ENCODE measurements at regions not wholly inside any gene's neighbourhood (a gene's known extent, or its start where the extent isn't known, plus 50 kb on each side); places are given as distances from the start of the nearest gene placed in this dataset.

- Mint-ChIP-seq H3K36me3 (no peaks in the 10 kb centered on the region), H3K27ac (no peak overlapping the region), H3K4me1 (ENCODE audit: unreplicated experiment) (peaks cover 36% of the 10 kb centered on the region), H3K4me3 (no peak overlapping the region), H3K27me3 (no peaks in the 10 kb centered on the region), H3K9me3 (peaks cover 5% of the 10 kb centered on the region)
- TF ChIP-seq CTCF (conservative IDR thresholded peaks at IDR 0.05), result no peak
- no peak for DNase-seq (ENCODE audit: extremely low spot score, unreplicated experiment)
Measured at GRCh38 chr9:3007326-3007725, 163.4 kb upstream of the PUM3 start.

GRCh38 chr9:3006851-3007250 is 163.0 kb upstream of the PUM3 start:
- DNase-seq (ENCODE audit: extremely low spot score, unreplicated experiment), result no peak
- no peak overlapping the region for H3K4me3 Mint-ChIP-seq
- H3K27ac Mint-ChIP-seq, result no peak overlapping the region
- H3K9me3 Mint-ChIP-seq, result peaks cover 5% of the 10 kb centered on the region
- no peaks in the 10 kb centered on the region for H3K27me3 Mint-ChIP-seq
- H3K4me1 Mint-ChIP-seq (ENCODE audit: unreplicated experiment), result peaks cover 36% of the 10 kb centered on the region
- H3K36me3 Mint-ChIP-seq, result no peaks in the 10 kb centered on the region
- no peak for TF ChIP-seq CTCF (conservative IDR thresholded peaks at IDR 0.05)

- Mint-ChIP-seq H3K4me3 (no peak overlapping the region), H3K27me3 (peaks cover 3% of the 10 kb centered on the region), H3K27ac (no peak overlapping the region), H3K9me3 (peaks cover 9% of the 10 kb centered on the region), H3K36me3 (no peaks in the 10 kb centered on the region), H3K4me1 (ENCODE audit: unreplicated experiment) (peaks cover 29% of the 10 kb centered on the region)
- no peak for TF ChIP-seq CTCF (conservative IDR thresholded peaks at IDR 0.05)
- no peak for DNase-seq (ENCODE audit: extremely low spot score, unreplicated experiment)
Measured at GRCh38 chr9:3004572-3004971, 160.7 kb upstream of the PUM3 start.

GRCh38 chr9:3001311-3001710 is 157.4 kb upstream of the PUM3 start:
- DNase-seq (ENCODE audit: extremely low spot score, unreplicated experiment), result no peak
- peaks cover 3% of the 10 kb centered on the region for H3K27me3 Mint-ChIP-seq
- H3K4me1 Mint-ChIP-seq (ENCODE audit: unreplicated experiment), result peaks cover 14% of the 10 kb centered on the region
- H3K27ac Mint-ChIP-seq, result no peak overlapping the region
- no peaks in the 10 kb centered on the region for H3K36me3 Mint-ChIP-seq
- no peak for TF ChIP-seq CTCF (conservative IDR thresholded peaks at IDR 0.05)
- no peak overlapping the region for H3K4me3 Mint-ChIP-seq
- peaks cover 4% of the 10 kb centered on the region for H3K9me3 Mint-ChIP-seq

- Mint-ChIP-seq H3K27me3 (no peaks in the 10 kb centered on the region), H3K27ac (no peak overlapping the region), H3K4me1 (ENCODE audit: unreplicated experiment) (no peaks in the 10 kb centered on the region), H3K9me3 (peaks cover 7% of the 10 kb centered on the region), H3K4me3 (no peak overlapping the region), H3K36me3 (no peaks in the 10 kb centered on the region)
- no peak for TF ChIP-seq CTCF (conservative IDR thresholded peaks at IDR 0.05)
- no peak for DNase-seq (ENCODE audit: extremely low spot score, unreplicated experiment)
Measured at GRCh38 chr9:2992427-2992826, 148.5 kb upstream of the PUM3 start.

GRCh38 chr9:2991292-2991691 is 147.4 kb upstream of the PUM3 start:
- DNase-seq (ENCODE audit: extremely low spot score, unreplicated experiment), result no peak
- Mint-ChIP-seq H3K9me3 (peaks cover 7% of the 10 kb centered on the region), H3K27me3 (no peaks in the 10 kb centered on the region), H3K36me3 (no peaks in the 10 kb centered on the region), H3K4me1 (ENCODE audit: unreplicated experiment) (no peaks in the 10 kb centered on the region), H3K4me3 (no peak overlapping the region), H3K27ac (no peak overlapping the region)
- peak; percentile 41 for TF ChIP-seq CTCF (conservative IDR thresholded peaks at IDR 0.05)
